GM21360 (cell line): ENCODE measurements at regions not wholly inside any gene's neighbourhood (a gene's known extent, or its start where the extent isn't known, plus 50 kb on each side); places are given as distances from the start of the nearest gene placed in this dataset.
"Not testable (repeated sequence)": the region's sequence is repeated elsewhere in the genome, so short reads cannot be mapped to it uniquely, and the experiment has no call there.

Experiments used
- ATAC-seq: cut with Tn5 transposase; IDR thresholded peaks from one replicate; pipeline ENCODE4 v1.9.1; 2021; ENCODE audit warnings: mild to moderate bottlenecking, moderate library complexity; ENCODE audit not compliant: unreplicated experiment

- ATAC-seq = no peak
Observed at GRCh38 chr5:42235241-42235640, 188.0 kb upstream of the GHR start.

- ATAC-seq = no peak
Observed at GRCh38 chr5:42235837-42236236, 187.4 kb upstream of the GHR start.

- no peak for ATAC-seq
Observed at GRCh38 chr5:42241636-42242035, 181.6 kb upstream of the GHR start.

GRCh38 chr5:42242210-42242609, 181.0 kb upstream of the GHR start:
- ATAC-seq = no peak

GRCh38 chr5:42242881-42243485, 180.3 kb upstream of the GHR start:
- ATAC-seq = no peak

- ATAC-seq = no peak
Observed at GRCh38 chr5:42252306-42252705, 170.9 kb upstream of the GHR start.

- not testable (repeated sequence) for ATAC-seq
Observed at GRCh38 chr5:42259914-42260313, 163.3 kb upstream of the GHR start.

- no peak for ATAC-seq
Observed at GRCh38 chr5:42267091-42267490, 156.1 kb upstream of the GHR start.

- not testable (repeated sequence) for ATAC-seq
Observed at GRCh38 chr5:42268170-42268569, 155.1 kb upstream of the GHR start.

- no peak for ATAC-seq
Observed at GRCh38 chr5:42268630-42269029, 154.6 kb upstream of the GHR start.

- ATAC-seq = no peak
Observed at GRCh38 chr5:42270771-42271170, 152.5 kb upstream of the GHR start.

GRCh38 chr5:42274913-42275312, 148.3 kb upstream of the GHR start:
- no peak for ATAC-seq

GRCh38 chr5:42277293-42277692, 145.9 kb upstream of the GHR start:
- no peak for ATAC-seq

GRCh38 chr5:42284584-42284983, 138.7 kb upstream of the GHR start:
- ATAC-seq = no peak

- no peak for ATAC-seq
Observed at GRCh38 chr5:42285230-42285629, 138.0 kb upstream of the GHR start.

GRCh38 chr5:42300496-42300895, 122.7 kb upstream of the GHR start:
- ATAC-seq = no peak

- no peak for ATAC-seq
Observed at GRCh38 chr5:42301349-42301748, 121.9 kb upstream of the GHR start.

GRCh38 chr5:42302186-42302585, 121.1 kb upstream of the GHR start:
- ATAC-seq = no peak

GRCh38 chr5:42306287-42306686, 117.0 kb upstream of the GHR start:
- ATAC-seq = no peak

- ATAC-seq = no peak
Observed at GRCh38 chr5:42309865-42310264, 113.4 kb upstream of the GHR start.

GRCh38 chr5:42315214-42315613, 108.0 kb upstream of the GHR start:
- ATAC-seq = no peak

- ATAC-seq = no peak
Observed at GRCh38 chr5:42317575-42317974, 105.7 kb upstream of the GHR start.

GRCh38 chr5:42319546-42319945, 103.7 kb upstream of the GHR start:
- not testable (repeated sequence) for ATAC-seq
